ENCODE measurements at regions not wholly inside any gene's neighbourhood (a gene's known extent, or its start where the extent isn't known, plus 50 kb on each side); places are given as distances from the start of the nearest gene placed in this dataset.

GRCh38 chr12:93302331-93303229, 75.1 kb upstream of the NUDT4 start (continued):
- TF ChIP-seq, protein P1, sequence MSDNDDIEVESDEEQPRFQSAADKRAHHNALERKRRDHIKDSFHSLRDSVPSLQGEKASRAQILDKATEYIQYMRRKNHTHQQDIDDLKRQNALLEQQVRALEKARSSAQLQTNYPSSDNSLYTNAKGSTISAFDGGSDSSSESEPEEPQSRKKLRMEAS (IDR thresholded peaks at IDR 0.05; ENCODE audit: low read depth) = no peak

- Histone ChIP-seq H3F3A (replicated peaks; ENCODE audit: insufficient read depth) (peaks cover 26% of the 10 kb centered on the region), H3K4me1 (ENCODE audit: control insufficient read depth in 1 of 2, insufficient read depth in 2 of 2, low read depth in 1 of 2, low read length in 1 of 2) (peaks cover 0 to 16% of the 10 kb centered on the region in 2 experiments; a peak in 3 of 4 replicates), H3K27ac (ENCODE audit: low read depth in 2 of 2, low read length in 1 of 2) (no peak overlapping the region), H3K36me3 (replicated peaks in 1 of 2; ENCODE audit: control insufficient read depth in 1 of 2, insufficient read depth in 2 of 2, low read length in 1 of 2) (peaks cover 0 to 6% of the 10 kb centered on the region in 2 experiments), H2AFZ (ENCODE audit: low read depth) (no peak overlapping the region), H4K20me1 (ENCODE audit: insufficient read depth) (no peaks in the 10 kb centered on the region), H3K9me3 (0 out of 2 replicates have a peak, but pooled peaks cover 8% of the 10 kb centered on the region), H3K4me2 (no peak overlapping the region), H3K79me2 (ENCODE audit: insufficient read depth) (no peaks in the 10 kb centered on the region), H3K4me3 (ENCODE audit: low read depth in 2 of 2, low read length in 1 of 2) (no peak overlapping the region), H3K27me3 (ENCODE audit: insufficient read depth) (no peaks in the 10 kb centered on the region), H3K9me2 (no peaks in the 10 kb centered on the region), H3K9ac (no peak overlapping the region)
- CTCF ChIA-PET = interaction anchor here (0.6 kb wide), 1 partner anchor 11 kb away, joined by 3 read pairs; no protein-coding TSS in a partner anchor
- POLR2A ChIA-PET = no interaction called here
- TF ChIP-seq RXRA (IDR thresholded peaks at IDR 0.05; ENCODE audit: borderline replicate concordance, low read depth) (no peak), IRF3 (IDR thresholded peaks at IDR 0.05; ENCODE audit: low read depth, low read length) (no peak), USF2 (IDR thresholded peaks at IDR 0.05; ENCODE audit: borderline replicate concordance, low read depth, low read length) (no peak), TAF1 (IDR thresholded peaks at IDR 0.05; ENCODE audit: borderline replicate concordance, low read depth, low read length) (no peak), PBX3 (IDR thresholded peaks at IDR 0.05) (no peak), RAD21 (IDR thresholded peaks at IDR 0.05; ENCODE audit: low read length) (no peak), RFX5 (IDR thresholded peaks at IDR 0.05; ENCODE audit: low read length) (no peak), FOXJ3 (CRISPR knock-in tag; IDR thresholded peaks at IDR 0.05) (no peak), POLR2AphosphoS5 (IDR thresholded peaks at IDR 0.05; ENCODE audit: low read depth, low read length) (no peak), SMC3 (IDR thresholded peaks at IDR 0.05; ENCODE audit: low read depth, low read length) (no peak), CHD2 (IDR thresholded peaks at IDR 0.05; ENCODE audit: low read length, partially characterized antibody) (no peak), ELF1 (IDR thresholded peaks at IDR 0.05) (no peak), FOXM1 (IDR thresholded peaks at IDR 0.05; ENCODE audit: low read depth) (no peak), GATA2 (CRISPR knock-in tag; IDR thresholded peaks at IDR 0.05) (no peak)
- TF ChIP-seq, protein P2, sequence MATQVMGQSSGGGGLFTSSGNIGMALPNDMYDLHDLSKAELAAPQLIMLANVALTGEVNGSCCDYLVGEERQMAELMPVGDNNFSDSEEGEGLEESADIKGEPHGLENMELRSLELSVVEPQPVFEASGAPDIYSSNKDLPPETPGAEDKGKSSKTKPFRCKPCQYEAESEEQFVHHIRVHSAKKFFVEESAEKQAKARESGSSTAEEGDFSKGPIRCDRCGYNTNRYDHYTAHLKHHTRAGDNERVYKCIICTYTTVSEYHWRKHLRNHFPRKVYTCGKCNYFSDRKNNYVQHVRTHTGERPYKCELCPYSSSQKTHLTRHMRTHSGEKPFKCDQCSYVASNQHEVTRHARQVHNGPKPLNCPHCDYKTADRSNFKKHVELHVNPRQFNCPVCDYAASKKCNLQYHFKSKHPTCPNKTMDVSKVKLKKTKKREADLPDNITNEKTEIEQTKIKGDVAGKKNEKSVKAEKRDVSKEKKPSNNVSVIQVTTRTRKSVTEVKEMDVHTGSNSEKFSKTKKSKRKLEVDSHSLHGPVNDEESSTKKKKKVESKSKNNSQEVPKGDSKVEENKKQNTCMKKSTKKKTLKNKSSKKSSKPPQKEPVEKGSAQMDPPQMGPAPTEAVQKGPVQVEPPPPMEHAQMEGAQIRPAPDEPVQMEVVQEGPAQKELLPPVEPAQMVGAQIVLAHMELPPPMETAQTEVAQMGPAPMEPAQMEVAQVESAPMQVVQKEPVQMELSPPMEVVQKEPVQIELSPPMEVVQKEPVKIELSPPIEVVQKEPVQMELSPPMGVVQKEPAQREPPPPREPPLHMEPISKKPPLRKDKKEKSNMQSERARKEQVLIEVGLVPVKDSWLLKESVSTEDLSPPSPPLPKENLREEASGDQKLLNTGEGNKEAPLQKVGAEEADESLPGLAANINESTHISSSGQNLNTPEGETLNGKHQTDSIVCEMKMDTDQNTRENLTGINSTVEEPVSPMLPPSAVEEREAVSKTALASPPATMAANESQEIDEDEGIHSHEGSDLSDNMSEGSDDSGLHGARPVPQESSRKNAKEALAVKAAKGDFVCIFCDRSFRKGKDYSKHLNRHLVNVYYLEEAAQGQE (IDR thresholded peaks at IDR 0.05; ENCODE audit: low read depth, low read length) = no peak
- TF ChIP-seq, protein P1 (IDR thresholded peaks at IDR 0.05; ENCODE audit: low read depth) = no peak
- TF ChIP-seq, protein P3, sequence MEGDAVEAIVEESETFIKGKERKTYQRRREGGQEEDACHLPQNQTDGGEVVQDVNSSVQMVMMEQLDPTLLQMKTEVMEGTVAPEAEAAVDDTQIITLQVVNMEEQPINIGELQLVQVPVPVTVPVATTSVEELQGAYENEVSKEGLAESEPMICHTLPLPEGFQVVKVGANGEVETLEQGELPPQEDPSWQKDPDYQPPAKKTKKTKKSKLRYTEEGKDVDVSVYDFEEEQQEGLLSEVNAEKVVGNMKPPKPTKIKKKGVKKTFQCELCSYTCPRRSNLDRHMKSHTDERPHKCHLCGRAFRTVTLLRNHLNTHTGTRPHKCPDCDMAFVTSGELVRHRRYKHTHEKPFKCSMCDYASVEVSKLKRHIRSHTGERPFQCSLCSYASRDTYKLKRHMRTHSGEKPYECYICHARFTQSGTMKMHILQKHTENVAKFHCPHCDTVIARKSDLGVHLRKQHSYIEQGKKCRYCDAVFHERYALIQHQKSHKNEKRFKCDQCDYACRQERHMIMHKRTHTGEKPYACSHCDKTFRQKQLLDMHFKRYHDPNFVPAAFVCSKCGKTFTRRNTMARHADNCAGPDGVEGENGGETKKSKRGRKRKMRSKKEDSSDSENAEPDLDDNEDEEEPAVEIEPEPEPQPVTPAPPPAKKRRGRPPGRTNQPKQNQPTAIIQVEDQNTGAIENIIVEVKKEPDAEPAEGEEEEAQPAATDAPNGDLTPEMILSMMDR (IDR thresholded peaks at IDR 0.05) = no peak
- TF ChIP-seq, protein P4, sequence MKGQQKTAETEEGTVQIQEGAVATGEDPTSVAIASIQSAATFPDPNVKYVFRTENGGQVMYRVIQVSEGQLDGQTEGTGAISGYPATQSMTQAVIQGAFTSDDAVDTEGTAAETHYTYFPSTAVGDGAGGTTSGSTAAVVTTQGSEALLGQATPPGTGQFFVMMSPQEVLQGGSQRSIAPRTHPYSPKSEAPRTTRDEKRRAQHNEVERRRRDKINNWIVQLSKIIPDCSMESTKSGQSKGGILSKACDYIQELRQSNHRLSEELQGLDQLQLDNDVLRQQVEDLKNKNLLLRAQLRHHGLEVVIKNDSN (IDR thresholded peaks at IDR 0.05; ENCODE audit: borderline replicate concordance, low read depth) = no peak
- DNase-seq = no peak
Measured at GRCh38 chr12:93306636-93307035, 71.1 kb upstream of the NUDT4 start.

All from SK-N-SH (cell line).